ENCODE measurements at regions not wholly inside any gene's neighbourhood (a gene's known extent, or its start where the extent isn't known, plus 50 kb on each side); places are given as distances from the start of the nearest gene placed in this dataset.
"Not testable (repeated sequence)": the region's sequence is repeated elsewhere in the genome, so short reads cannot be mapped to it uniquely, and the experiment has no call there.

GRCh38 chr21:13463562-13463961 lies 146.0 kb upstream of the POTED start:
- not testable (repeated sequence) for TF ChIP-seq CTCF (IDR thresholded peaks at IDR 0.05); POLR2AphosphoS5 (IDR thresholded peaks at IDR 0.05; ENCODE audit: low read depth, low read length)
- TF ChIP-seq, protein P1, sequence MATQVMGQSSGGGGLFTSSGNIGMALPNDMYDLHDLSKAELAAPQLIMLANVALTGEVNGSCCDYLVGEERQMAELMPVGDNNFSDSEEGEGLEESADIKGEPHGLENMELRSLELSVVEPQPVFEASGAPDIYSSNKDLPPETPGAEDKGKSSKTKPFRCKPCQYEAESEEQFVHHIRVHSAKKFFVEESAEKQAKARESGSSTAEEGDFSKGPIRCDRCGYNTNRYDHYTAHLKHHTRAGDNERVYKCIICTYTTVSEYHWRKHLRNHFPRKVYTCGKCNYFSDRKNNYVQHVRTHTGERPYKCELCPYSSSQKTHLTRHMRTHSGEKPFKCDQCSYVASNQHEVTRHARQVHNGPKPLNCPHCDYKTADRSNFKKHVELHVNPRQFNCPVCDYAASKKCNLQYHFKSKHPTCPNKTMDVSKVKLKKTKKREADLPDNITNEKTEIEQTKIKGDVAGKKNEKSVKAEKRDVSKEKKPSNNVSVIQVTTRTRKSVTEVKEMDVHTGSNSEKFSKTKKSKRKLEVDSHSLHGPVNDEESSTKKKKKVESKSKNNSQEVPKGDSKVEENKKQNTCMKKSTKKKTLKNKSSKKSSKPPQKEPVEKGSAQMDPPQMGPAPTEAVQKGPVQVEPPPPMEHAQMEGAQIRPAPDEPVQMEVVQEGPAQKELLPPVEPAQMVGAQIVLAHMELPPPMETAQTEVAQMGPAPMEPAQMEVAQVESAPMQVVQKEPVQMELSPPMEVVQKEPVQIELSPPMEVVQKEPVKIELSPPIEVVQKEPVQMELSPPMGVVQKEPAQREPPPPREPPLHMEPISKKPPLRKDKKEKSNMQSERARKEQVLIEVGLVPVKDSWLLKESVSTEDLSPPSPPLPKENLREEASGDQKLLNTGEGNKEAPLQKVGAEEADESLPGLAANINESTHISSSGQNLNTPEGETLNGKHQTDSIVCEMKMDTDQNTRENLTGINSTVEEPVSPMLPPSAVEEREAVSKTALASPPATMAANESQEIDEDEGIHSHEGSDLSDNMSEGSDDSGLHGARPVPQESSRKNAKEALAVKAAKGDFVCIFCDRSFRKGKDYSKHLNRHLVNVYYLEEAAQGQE (IDR thresholded peaks at IDR 0.05; ENCODE audit: insufficient read depth in 1 of 2, low read depth in 2 of 2, low read length in 1 of 2), result not testable (repeated sequence)

Data from Panc1 (cell line).